ENCODE measurements at regions not wholly inside any gene's neighbourhood (a gene's known extent, or its start where the extent isn't known, plus 50 kb on each side); places are given as distances from the start of the nearest gene placed in this dataset.

- TF ChIP-seq CTCF (IDR thresholded peaks at IDR 0.05) (no peak), POLR2AphosphoS5 (IDR thresholded peaks at IDR 0.05; ENCODE audit: insufficient read depth in 1 of 2, low read depth in 1 of 2) (no peak), POLR2A (IDR thresholded peaks at IDR 0.05) (no peak)
Measured at GRCh38 chr10:2144584-2144983, 407.3 kb upstream of the ADARB2 start.

GRCh38 chr10:2143213-2143835 is 406.0 kb upstream of the ADARB2 start:
- Histone ChIP-seq H3K36me3 (no peaks in the 10 kb centered on the region), H3K27ac (no peak overlapping the region), H3K4me3 (no peak overlapping the region), H3K4me1 (no peaks in the 10 kb centered on the region), H3K27me3 (no peaks in the 10 kb centered on the region), H3K9me3 (no peaks in the 10 kb centered on the region)
- intact Hi-C loops (cut with DNase I), result no loop called here
- no peak for DNase-seq (ENCODE audit: extremely low spot score in 2 of 2)
- no peak for TF ChIP-seq CTCF (IDR thresholded peaks at IDR 0.05)
- no peak for TF ChIP-seq POLR2A (IDR thresholded peaks at IDR 0.05)
- no peak for TF ChIP-seq POLR2AphosphoS5 (IDR thresholded peaks at IDR 0.05; ENCODE audit: insufficient read depth in 1 of 2, low read depth in 1 of 2)

More at GRCh38 chr10:2144584-2144983, 407.3 kb upstream of the ADARB2 start:
- Histone ChIP-seq H3K4me1 (no peaks in the 10 kb centered on the region), H3K36me3 (no peaks in the 10 kb centered on the region), H3K4me3 (no peak overlapping the region), H3K27ac (no peak overlapping the region), H3K27me3 (no peaks in the 10 kb centered on the region), H3K9me3 (no peaks in the 10 kb centered on the region)
- intact Hi-C loops (cut with DNase I), result no loop called here
- DNase-seq (ENCODE audit: extremely low spot score in 2 of 2), result no peak

- intact Hi-C loops (cut with DNase I), result no loop called here
- DNase-seq (ENCODE audit: extremely low spot score in 2 of 2), result no peak
- no peaks in the 10 kb centered on the region for H3K27me3 ChIP-seq
- no peaks in the 10 kb centered on the region for H3K9me3 ChIP-seq
- TF ChIP-seq POLR2A (IDR thresholded peaks at IDR 0.05) (no peak), POLR2AphosphoS5 (IDR thresholded peaks at IDR 0.05; ENCODE audit: insufficient read depth in 1 of 2, low read depth in 1 of 2) (no peak), CTCF (IDR thresholded peaks at IDR 0.05) (no peak)
- H3K36me3 ChIP-seq, result no peaks in the 10 kb centered on the region
- H3K4me3 ChIP-seq, result no peak overlapping the region
- no peak overlapping the region for H3K27ac ChIP-seq
- no peaks in the 10 kb centered on the region for H3K4me1 ChIP-seq
Measured at GRCh38 chr10:2139746-2140145, 402.4 kb upstream of the ADARB2 start.

GRCh38 chr10:2137549-2138174 is 400.3 kb upstream of the ADARB2 start:
- Histone ChIP-seq H3K9me3 (no peaks in the 10 kb centered on the region), H3K4me1 (no peaks in the 10 kb centered on the region), H3K36me3 (no peaks in the 10 kb centered on the region), H3K27ac (no peak overlapping the region), H3K4me3 (no peak overlapping the region), H3K27me3 (no peaks in the 10 kb centered on the region)
- intact Hi-C loops (cut with DNase I), result no loop called here
- no peak for TF ChIP-seq CTCF (IDR thresholded peaks at IDR 0.05)
- no peak for TF ChIP-seq POLR2AphosphoS5 (IDR thresholded peaks at IDR 0.05; ENCODE audit: insufficient read depth in 1 of 2, low read depth in 1 of 2)
- no peak for TF ChIP-seq POLR2A (IDR thresholded peaks at IDR 0.05)
- DNase-seq (ENCODE audit: extremely low spot score in 2 of 2), result no peak

GRCh38 chr10:2130705-2131305 is 393.5 kb upstream of the ADARB2 start:
- no peak overlapping the region for H3K27ac ChIP-seq
- H3K27me3 ChIP-seq, result no peaks in the 10 kb centered on the region
- H3K4me1 ChIP-seq, result no peaks in the 10 kb centered on the region
- H3K4me3 ChIP-seq, result no peak overlapping the region
- no peaks in the 10 kb centered on the region for H3K36me3 ChIP-seq
- intact Hi-C loops (cut with DNase I), result no loop called here
- no peaks in the 10 kb centered on the region for H3K9me3 ChIP-seq
- TF ChIP-seq CTCF (IDR thresholded peaks at IDR 0.05) (no peak), POLR2AphosphoS5 (IDR thresholded peaks at IDR 0.05; ENCODE audit: insufficient read depth in 1 of 2, low read depth in 1 of 2) (no peak)
- DNase-seq (ENCODE audit: extremely low spot score in 2 of 2), result no peak
